ENCODE measurements at regions not wholly inside any gene's neighbourhood (a gene's known extent, or its start where the extent isn't known, plus 50 kb on each side); places are given as distances from the start of the nearest gene placed in this dataset.

DNA sequence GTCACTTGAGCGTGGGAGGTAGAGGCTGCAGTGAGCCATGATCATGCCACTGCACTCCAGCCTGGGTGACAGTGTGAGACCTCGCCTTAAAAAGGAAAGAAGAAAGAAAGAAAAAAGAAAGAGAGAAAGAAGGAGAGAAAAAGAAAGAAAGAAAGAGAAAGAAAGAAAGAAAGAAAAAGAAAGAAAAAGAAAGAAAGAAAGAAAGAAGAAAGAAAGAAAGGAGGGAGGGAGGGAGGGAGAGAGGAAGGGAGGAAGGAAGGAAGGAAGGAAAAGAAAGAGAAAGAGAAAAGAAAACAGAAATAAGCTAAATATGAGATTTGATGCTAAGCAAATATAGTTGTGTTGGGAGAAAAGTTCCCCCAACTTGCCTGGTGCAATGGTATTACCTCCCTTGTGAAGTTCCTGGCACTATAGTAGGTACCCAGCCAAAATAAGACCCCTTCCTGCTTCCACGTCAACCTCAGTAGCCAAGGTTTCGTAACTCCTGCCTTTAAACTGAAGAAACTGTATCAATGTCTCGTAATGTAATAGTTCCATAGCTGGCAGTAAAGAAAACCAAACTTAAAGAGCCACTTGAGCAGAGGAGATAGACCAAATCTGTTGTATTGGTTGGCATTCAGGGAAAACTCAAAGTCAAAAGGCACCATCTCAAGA, 88.1 kb upstream of the HNRNPU start:
- no peak for DNase-seq (ENCODE audit: low read depth)

DNA sequence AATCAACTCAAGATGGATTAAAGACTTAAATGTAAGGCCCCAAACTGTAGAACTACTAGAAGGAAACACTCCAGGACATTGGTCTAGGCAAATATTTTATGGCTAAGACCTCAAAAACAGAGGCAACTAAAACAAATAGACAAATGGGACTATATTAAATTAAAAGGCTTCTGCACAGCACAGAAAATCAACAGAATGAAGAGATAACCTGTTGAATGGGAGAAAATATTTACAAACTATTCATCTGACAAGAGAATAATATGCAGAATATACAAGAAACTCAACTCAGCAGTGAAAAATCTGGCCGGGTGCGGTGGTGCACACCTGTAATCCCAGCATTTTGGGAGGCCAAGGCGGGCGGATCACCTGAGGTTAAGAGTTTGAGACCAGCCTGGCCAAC, 84.1 kb upstream of the HNRNPU start:
- no peak for DNase-seq (ENCODE audit: low read depth)

DNA sequence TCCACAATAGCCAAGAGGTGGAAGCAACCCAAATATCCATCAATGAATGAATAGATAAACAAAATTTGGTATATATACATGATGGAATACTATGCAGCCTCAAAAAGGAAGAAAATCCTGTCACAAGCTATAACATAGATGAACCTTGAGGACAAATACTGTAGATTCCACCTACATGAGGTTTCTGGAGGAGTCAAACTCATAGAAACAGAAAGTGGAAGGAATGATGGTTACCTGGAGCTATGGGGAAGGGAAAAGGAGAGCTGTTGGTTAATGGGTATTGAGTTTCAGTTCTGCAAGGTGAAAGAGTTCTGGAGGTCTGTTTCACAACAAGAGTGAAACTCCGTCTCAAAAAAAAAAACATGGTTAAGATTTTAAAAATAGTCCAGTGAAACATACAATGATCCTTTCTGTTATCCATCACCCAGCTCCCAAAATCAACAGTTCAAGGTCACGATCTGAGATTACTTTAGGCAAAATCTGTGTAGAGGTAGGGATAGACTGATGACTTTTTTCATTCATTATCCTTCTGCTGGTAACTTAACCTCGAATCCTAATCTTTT, 80.8 kb upstream of the HNRNPU start:
- no peak for DNase-seq (ENCODE audit: low read depth)

GRCh38 chr1:244941121-244941520, 76.8 kb upstream of the HNRNPU start:
- no peak for DNase-seq (ENCODE audit: low read depth)

DNA sequence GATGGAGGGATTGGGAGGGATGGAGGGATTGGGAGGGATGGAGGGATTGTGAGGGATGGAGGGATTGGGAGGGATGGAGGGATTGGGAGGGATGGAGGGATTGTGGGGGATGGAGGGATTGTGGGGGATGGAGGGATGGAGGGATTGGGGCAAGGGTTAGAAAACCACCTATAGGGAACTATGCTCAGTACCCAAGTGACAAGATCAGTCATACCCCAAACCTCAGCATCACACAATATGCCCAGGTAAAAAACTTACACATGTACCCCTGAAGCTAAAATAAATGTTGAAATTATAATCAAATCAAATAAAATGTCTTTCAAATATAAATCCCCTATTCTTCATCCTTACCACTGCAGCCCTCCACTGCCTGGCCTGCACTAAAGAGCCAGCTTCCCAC, 72.8 kb upstream of the HNRNPU start:
- no peak for DNase-seq (ENCODE audit: low read depth)

- DNase-seq (ENCODE audit: low read depth), result no peak
Measured at GRCh38 chr1:244920911-244921761, 56.8 kb upstream of the HNRNPU start.

DNA sequence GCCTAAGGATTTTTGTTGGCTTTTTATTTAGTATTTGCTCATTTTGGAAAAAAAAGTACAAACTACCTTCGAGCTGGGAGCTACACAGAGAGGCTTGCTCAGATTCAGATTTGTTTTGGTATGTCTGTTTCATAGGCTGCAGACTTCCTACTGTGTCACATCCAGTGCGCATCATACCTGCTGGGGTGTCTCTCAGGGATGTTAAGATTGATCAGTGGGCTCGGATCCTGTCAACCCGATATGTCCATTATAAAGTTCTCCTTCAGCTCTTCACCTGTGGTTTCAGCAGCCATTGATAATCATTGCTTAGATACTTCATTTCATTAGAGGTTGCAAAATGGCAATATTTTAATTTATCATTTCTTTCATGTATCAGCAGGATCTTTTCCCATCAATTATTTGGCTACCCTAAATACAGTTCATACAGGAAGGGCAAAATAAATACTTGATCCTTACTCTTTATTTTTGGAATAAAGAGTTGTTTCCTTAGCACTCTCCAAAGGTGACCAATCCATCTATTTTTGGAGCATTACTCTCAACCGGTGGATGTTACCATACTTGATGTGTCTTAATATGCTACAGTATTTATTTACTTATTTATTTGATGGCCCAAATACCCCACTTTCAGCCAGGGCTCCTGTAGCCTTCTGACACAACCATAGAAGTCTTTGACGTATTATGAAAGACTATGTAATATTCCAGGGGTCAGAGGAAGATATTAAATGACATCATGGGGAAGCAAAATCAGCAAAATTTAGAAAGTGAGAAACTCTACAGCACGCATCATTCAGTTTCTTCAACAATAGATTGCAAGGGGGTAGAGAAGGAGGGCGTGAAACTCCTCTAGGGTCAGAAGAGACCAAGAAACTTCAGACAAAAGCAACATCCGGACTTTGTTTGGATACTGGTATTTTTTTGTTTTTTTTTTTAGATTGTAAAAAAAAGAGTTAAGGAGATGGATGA, 55.3 kb upstream of the HNRNPU start:
- no peak for DNase-seq (ENCODE audit: low read depth)

GRCh38 chr1:244918421-244919319, 54.3 kb upstream of the HNRNPU start:
- peak; percentile 50 for DNase-seq (ENCODE audit: low read depth)

GRCh38 chr1:244917073-244917670, 52.8 kb upstream of the HNRNPU start:
- DNase-seq (ENCODE audit: low read depth), result no peak

GRCh38 chr1:244915736-244916135, 51.4 kb upstream of the HNRNPU start:
- DNase-seq (ENCODE audit: low read depth), result no peak

DNA sequence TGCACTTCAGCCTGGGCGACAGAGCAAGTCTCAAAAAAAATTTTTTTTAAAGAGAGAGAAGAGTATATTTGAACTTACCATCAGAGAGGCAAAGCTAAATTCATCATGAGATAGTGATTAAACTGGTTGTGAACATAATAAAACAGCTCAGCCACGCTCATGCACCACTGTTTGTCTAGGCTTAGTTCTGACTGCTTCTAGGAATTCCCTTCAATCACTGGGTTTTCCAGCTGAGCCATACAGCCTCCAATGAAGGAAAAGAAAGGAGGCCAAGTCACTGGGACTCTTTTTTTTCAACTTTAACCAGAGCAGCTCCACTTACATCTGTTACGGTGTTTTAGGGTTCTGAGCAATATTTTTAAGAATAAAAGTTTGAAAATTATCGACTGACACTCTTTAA, 50.4 kb upstream of the HNRNPU start:
- DNase-seq (ENCODE audit: low read depth), result no peak
